Hepatocyte (in vitro differentiated cells): ENCODE measurements at regions not wholly inside any gene's neighbourhood (a gene's known extent, or its start where the extent isn't known, plus 50 kb on each side); places are given as distances from the start of the nearest gene placed in this dataset.

Experiments
- EZH2 ChIP-seq: fragments of 200-600 bp; sonication (generic); IDR thresholded peaks from 2 replicates; pipeline ENCODE4 v1.6.1; 2016; ENCODE audit warnings: antibody characterized with exemption, mild to moderate bottlenecking, borderline replicate concordance
- TF ChIP-seq, protein P1 (sequence below): fragments of 200-600 bp; sonication (generic); IDR thresholded peaks from 2 replicates; pipeline ENCODE4 v1.5.1; 2016; ENCODE audit warnings: antibody characterized with exemption, mild to moderate bottlenecking; ENCODE audit not compliant: poor library complexity

DNA sequence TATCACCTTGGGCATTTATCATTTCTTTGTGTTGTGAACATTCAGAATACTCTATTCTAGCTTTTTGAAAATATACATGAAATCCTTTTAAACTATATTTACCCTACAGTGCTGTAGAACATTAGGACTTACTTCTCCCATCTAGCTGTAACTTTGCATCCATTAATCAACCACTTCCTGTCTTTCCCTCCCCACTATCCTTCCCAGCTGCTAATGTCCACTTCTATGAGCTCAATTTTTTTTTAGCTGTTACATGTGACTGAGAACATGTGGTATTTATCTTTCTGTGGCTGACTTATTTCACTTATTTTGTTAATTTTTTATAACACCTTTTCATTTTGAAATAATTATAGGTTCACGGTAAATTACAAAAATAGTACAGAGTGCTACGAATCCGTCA is 136.0 kb downstream of the LMNTD1 start:
- TF ChIP-seq EZH2, result no peak
- TF ChIP-seq, protein P1, sequence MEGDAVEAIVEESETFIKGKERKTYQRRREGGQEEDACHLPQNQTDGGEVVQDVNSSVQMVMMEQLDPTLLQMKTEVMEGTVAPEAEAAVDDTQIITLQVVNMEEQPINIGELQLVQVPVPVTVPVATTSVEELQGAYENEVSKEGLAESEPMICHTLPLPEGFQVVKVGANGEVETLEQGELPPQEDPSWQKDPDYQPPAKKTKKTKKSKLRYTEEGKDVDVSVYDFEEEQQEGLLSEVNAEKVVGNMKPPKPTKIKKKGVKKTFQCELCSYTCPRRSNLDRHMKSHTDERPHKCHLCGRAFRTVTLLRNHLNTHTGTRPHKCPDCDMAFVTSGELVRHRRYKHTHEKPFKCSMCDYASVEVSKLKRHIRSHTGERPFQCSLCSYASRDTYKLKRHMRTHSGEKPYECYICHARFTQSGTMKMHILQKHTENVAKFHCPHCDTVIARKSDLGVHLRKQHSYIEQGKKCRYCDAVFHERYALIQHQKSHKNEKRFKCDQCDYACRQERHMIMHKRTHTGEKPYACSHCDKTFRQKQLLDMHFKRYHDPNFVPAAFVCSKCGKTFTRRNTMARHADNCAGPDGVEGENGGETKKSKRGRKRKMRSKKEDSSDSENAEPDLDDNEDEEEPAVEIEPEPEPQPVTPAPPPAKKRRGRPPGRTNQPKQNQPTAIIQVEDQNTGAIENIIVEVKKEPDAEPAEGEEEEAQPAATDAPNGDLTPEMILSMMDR, result no peak
